HG03469 (cell line): ENCODE measurements at regions not wholly inside any gene's neighbourhood (a gene's known extent, or its start where the extent isn't known, plus 50 kb on each side); places are given as distances from the start of the nearest gene placed in this dataset.

ENCODE experiments used
- ATAC-seq: cut with Tn5 transposase; IDR thresholded peaks from one replicate; pipeline ENCODE4 v1.9.1; 2021; ENCODE audit warnings: mild to moderate bottlenecking, moderate library complexity, moderate number of reproducible peaks; ENCODE audit not compliant: unreplicated experiment

GRCh38 chr2:180115269-180115668, 108.2 kb upstream of the CWC22 start:
- no peak for ATAC-seq

- no peak for ATAC-seq
Measured at GRCh38 chr2:180111901-180112300, 104.8 kb upstream of the CWC22 start.

GRCh38 chr2:180110469-180110868, 103.4 kb upstream of the CWC22 start:
- ATAC-seq, result no peak

- no peak for ATAC-seq
Measured at GRCh38 chr2:180101846-180102245, 94.7 kb upstream of the CWC22 start.

GRCh38 chr2:180099308-180099707, 92.2 kb upstream of the CWC22 start:
- ATAC-seq, result no peak

- ATAC-seq, result no peak
Measured at GRCh38 chr2:180085144-180085543, 78.0 kb upstream of the CWC22 start.

GRCh38 chr2:180077295-180077906, 70.3 kb upstream of the CWC22 start:
- ATAC-seq, result peak; percentile 50

GRCh38 chr2:180075870-180076269, 68.8 kb upstream of the CWC22 start:
- no peak for ATAC-seq

GRCh38 chr2:180071797-180072196, 64.7 kb upstream of the CWC22 start:
- ATAC-seq, result no peak

- ATAC-seq, result no peak
Measured at GRCh38 chr2:180063494-180064092, 56.5 kb upstream of the CWC22 start.

- ATAC-seq, result no peak
Measured at GRCh38 chr2:180062178-180062577, 55.1 kb upstream of the CWC22 start.

- no peak for ATAC-seq
Measured at GRCh38 chr2:180061546-180061945, 54.4 kb upstream of the CWC22 start.

- no peak for ATAC-seq
Measured at GRCh38 chr2:180061085-180061484, 54.0 kb upstream of the CWC22 start.

GRCh38 chr2:180058993-180059392, 51.9 kb upstream of the CWC22 start:
- no peak for ATAC-seq

GRCh38 chr2:180057706-180058412, 50.8 kb upstream of the CWC22 start:
- no peak for ATAC-seq
